ENCODE measurements at regions not wholly inside any gene's neighbourhood (a gene's known extent, or its start where the extent isn't known, plus 50 kb on each side); places are given as distances from the start of the nearest gene placed in this dataset.

DNA sequence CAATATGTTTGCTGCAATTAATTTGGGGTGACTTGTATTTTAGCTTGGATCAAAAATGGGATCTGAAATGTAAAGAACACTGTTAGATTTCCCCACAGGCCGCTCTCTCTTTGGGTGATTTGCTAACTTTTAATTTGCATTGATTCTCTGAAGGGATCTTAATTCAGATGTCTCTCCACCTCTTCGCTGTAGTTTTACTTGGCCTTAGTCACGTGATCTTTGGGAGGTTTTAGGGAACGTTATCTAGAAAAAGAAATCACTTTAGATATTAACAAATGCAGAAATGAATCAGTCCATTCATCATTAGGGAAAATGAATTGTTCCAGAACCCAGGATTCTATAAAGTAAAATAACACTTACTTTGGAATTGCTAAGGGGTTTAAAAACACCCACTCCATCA is 390.2 kb downstream of the THBS2 start:
- Histone ChIP-seq H3K27me3 (replicated peaks; ENCODE audit: insufficient read depth) (no peaks in the 10 kb centered on the region), H3K4me3 (no peak overlapping the region), H3K27ac (no peak overlapping the region), H3K36me3 (no peaks in the 10 kb centered on the region), H3K9me3 (no peaks in the 10 kb centered on the region), H3K4me1 (replicated peaks) (no peaks in the 10 kb centered on the region)
- intact Hi-C loops (cut with DNase I), result no loop called here
- TF ChIP-seq POLR2AphosphoS5 (IDR thresholded peaks at IDR 0.05) (no peak), POLR2A (IDR thresholded peaks at IDR 0.05) (no peak)
- WGBS, result 91% methylated on average over 4 of the region's 4 CpGs
- no peak for DNase-seq (ENCODE audit: low spot score)

DNA sequence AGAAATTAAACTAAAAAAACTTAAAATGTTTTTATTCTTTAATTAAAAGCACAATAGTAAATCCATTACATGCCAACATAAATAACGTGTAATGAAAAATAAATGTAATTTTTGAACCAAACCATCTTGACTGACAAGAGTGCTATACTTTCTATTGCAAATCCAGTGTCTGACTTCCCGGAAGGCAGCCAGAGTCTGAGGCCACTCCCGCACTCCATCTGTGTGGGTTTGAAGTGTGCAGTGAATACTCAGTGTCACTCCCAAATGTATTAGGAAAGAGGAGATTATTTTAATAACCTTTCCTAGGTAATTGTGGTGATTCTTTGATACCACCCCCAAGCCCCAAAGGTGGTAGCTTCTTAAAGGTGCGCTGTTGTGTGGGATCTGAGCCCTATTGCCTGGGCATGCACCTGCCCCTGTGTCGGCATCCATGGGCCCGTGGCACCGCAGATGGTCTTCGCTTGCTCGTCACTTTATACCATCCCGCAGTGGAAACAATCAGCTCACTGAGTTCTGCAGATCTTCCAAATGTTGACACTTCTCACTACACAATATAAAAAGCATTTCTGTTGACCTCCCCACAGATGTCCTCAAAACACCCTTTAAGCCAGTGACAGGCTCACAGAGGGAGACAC is 391.2 kb downstream of the THBS2 start:
- no peak for DNase-seq (ENCODE audit: low spot score)
- no peaks in the 10 kb centered on the region for H3K9me3 ChIP-seq
- intact Hi-C loops (cut with DNase I), result no loop called here
- H3K36me3 ChIP-seq, result no peaks in the 10 kb centered on the region
- 87% methylated on average over 10 of the region's 10 CpGs for WGBS
- no peaks in the 10 kb centered on the region for H3K27me3 ChIP-seq (replicated peaks; ENCODE audit: insufficient read depth)
- TF ChIP-seq POLR2A (IDR thresholded peaks at IDR 0.05) (no peak), POLR2AphosphoS5 (IDR thresholded peaks at IDR 0.05) (no peak)
- TF ChIP-seq, protein P1, sequence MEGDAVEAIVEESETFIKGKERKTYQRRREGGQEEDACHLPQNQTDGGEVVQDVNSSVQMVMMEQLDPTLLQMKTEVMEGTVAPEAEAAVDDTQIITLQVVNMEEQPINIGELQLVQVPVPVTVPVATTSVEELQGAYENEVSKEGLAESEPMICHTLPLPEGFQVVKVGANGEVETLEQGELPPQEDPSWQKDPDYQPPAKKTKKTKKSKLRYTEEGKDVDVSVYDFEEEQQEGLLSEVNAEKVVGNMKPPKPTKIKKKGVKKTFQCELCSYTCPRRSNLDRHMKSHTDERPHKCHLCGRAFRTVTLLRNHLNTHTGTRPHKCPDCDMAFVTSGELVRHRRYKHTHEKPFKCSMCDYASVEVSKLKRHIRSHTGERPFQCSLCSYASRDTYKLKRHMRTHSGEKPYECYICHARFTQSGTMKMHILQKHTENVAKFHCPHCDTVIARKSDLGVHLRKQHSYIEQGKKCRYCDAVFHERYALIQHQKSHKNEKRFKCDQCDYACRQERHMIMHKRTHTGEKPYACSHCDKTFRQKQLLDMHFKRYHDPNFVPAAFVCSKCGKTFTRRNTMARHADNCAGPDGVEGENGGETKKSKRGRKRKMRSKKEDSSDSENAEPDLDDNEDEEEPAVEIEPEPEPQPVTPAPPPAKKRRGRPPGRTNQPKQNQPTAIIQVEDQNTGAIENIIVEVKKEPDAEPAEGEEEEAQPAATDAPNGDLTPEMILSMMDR (IDR thresholded peaks at IDR 0.05), result no peak
- H3K27ac ChIP-seq, result no peak overlapping the region
- H3K4me3 ChIP-seq, result no peak overlapping the region
- H3K4me1 ChIP-seq (replicated peaks), result no peaks in the 10 kb centered on the region

DNA sequence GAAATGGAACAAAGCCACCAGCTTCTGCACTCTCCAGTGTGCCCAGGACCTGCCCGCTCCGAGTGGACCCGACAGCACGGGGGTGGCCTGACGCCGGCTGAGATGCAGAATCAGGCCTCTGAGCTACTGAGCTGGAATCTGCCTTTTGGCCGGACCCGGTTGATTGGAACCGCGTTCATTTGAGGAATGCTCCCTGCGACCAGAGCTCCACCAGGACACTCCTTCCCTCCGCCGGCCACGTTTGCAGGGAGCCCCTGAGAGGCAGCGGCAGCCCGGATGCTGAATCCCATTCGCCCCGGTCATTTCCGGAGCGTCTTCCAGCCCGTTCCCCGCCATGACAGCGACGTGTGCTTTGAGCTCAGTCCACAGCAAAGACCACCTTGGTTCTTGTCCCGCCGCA is 392.7 kb downstream of the THBS2 start:
- no peaks in the 10 kb centered on the region for H3K9me3 ChIP-seq
- intact Hi-C loops (cut with DNase I), result no loop called here
- H3K4me1 ChIP-seq (replicated peaks), result no peaks in the 10 kb centered on the region
- no peak overlapping the region for H3K27ac ChIP-seq
- H3K4me3 ChIP-seq, result no peak overlapping the region
- 95% methylated on average over 26 of the region's 26 CpGs for WGBS
- no peaks in the 10 kb centered on the region for H3K36me3 ChIP-seq
- DNase-seq (ENCODE audit: low spot score), result no peak
- no peaks in the 10 kb centered on the region for H3K27me3 ChIP-seq (replicated peaks; ENCODE audit: insufficient read depth)
- no peak for TF ChIP-seq POLR2A (IDR thresholded peaks at IDR 0.05)
- no peak for TF ChIP-seq POLR2AphosphoS5 (IDR thresholded peaks at IDR 0.05)
- TF ChIP-seq, protein P1 (IDR thresholded peaks at IDR 0.05), result no peak

DNA sequence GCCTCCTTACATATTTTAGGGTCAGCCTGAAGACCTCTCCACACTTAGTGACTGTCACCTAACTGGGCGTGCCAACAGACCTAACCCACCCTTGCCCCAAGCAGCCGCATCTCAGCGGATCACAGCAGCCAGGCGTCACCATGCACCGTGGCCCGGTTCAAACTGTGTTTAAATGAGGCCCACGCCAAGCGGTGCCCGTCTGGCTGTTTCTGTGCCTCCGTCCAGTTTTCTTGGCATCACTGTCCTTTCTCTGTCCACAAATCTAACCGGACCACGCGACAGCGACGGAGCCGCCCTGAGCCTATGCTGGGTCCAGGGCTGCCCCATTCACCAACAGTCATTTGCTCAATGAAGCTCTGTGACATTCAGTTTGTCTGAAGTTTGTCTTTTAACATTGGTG is 393.3 kb downstream of the THBS2 start:
- 96% methylated on average over 16 of the region's 16 CpGs for WGBS
- DNase-seq (ENCODE audit: low spot score), result no peak

DNA sequence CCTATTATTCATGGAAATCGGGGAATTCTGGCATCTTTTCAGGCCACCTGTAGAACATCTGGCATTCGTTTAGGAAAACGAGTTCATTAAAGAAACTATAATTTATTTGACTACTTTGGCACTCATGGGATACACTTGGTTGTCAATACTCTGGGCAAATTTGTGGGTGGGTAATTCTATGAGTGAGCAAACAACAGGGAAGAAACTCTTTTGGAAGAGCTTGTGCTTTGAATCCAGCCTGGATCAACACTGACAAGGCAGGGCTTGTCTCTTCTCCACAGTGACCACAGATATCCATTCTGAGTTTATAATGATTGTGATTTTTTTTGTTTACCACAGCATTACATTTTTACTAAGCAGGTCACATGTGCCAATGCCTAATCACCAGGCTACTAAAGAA is 394.7 kb downstream of the THBS2 start:
- WGBS, result 13% methylated on average over 3 of the region's 3 CpGs
- DNase-seq (ENCODE audit: low spot score), result peak; percentile 23
- H3K27ac ChIP-seq, result no peak overlapping the region
- TF ChIP-seq, protein P1 (IDR thresholded peaks at IDR 0.05), result no peak
- peak; percentile 61 for TF ChIP-seq POLR2AphosphoS5 (IDR thresholded peaks at IDR 0.05)
- no peaks in the 10 kb centered on the region for H3K36me3 ChIP-seq
- no peaks in the 10 kb centered on the region for H3K4me1 ChIP-seq (replicated peaks)
- intact Hi-C loops (cut with DNase I), result no loop called here
- no peak overlapping the region for H3K4me3 ChIP-seq
- no peaks in the 10 kb centered on the region for H3K27me3 ChIP-seq (replicated peaks; ENCODE audit: insufficient read depth)
- H3K9me3 ChIP-seq, result no peaks in the 10 kb centered on the region

More for the DNA sequence above, 393.3 kb downstream of the THBS2 start:
- Histone ChIP-seq H3K27ac (no peak overlapping the region), H3K36me3 (no peaks in the 10 kb centered on the region), H3K27me3 (replicated peaks; ENCODE audit: insufficient read depth) (no peaks in the 10 kb centered on the region), H3K4me3 (no peak overlapping the region), H3K4me1 (replicated peaks) (no peaks in the 10 kb centered on the region), H3K9me3 (no peaks in the 10 kb centered on the region)
- TF ChIP-seq, protein P1 (IDR thresholded peaks at IDR 0.05), result no peak
- TF ChIP-seq POLR2AphosphoS5 (IDR thresholded peaks at IDR 0.05) (no peak), POLR2A (IDR thresholded peaks at IDR 0.05) (no peak)
- intact Hi-C loops (cut with DNase I), result no loop called here
